DLD1 (cell line): ENCODE measurements at regions not wholly inside any gene's neighbourhood (a gene's known extent, or its start where the extent isn't known, plus 50 kb on each side); places are given as distances from the start of the nearest gene placed in this dataset.
"Not testable (repeated sequence)": the region's sequence is repeated elsewhere in the genome, so short reads cannot be mapped to it uniquely, and the experiment has no call there.

ENCODE experiments used
- in situ Hi-C: cut with HindIII; loops from 2 replicates; pipeline ENCODE4 v1.10.0; 2017; ENCODE audit warnings: low sequenced_read_pairs

DNA sequence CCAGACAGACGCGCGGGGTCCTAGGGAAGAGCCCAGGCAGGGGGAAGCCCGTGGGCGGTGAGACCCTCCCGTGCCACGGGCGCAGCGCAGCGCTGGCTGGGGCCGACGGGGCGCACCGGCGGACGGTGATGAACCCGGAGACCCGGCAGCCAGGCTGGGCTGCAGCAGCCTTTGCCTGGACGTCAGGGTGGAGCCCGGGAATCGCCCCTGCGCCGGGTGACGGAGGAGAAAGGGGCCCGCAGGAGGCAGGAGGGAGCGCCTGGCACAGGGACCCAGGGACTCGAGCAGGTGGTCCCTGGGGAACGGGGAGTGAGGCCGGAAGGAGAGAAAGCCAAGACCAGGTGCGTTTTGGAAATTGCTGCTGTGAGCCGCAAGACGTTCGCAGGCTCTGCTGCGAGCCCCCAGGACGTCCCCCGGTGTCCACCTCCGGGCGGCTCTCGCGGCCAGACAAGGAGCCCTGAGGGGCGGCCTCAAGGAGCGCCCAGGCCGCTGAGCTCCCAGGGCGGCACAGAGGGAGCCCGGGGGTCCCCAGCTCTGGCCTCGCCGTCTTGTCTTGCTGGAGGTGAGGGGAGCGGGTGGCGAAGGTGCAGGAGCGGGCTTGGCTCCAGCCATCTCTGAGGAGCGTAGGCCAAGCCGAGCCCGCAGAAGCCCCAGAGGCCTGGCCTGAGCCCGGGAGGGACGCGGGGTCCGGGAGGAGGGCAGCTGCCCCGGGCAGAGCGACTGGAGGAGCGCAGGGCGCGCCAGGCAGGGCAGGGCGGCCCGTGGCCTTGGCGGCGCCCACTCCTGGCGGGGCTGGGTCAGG, 191.2 kb upstream of the PDE10A start:
- in situ Hi-C loops: no loop called here

DNA sequence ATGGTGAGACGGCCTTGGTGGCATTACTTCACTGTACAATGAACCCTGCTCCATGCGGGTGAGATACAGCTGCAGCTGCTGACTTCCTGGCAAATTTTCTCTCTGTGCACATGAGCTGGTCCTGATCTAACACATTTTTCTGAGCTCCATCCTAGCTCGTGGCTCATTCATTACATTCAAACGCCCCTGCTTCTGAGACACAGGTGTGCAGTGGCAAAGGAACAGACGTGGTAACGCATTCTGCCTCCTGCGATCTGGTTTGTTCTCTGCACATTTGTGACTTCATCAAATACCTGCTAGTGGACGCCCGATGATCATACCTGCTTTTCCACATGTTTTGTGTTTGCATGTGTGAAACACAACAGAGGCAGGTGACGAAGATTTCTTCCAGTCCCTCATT, 189.6 kb upstream of the PDE10A start:
- in situ Hi-C loops: no loop called here

DNA sequence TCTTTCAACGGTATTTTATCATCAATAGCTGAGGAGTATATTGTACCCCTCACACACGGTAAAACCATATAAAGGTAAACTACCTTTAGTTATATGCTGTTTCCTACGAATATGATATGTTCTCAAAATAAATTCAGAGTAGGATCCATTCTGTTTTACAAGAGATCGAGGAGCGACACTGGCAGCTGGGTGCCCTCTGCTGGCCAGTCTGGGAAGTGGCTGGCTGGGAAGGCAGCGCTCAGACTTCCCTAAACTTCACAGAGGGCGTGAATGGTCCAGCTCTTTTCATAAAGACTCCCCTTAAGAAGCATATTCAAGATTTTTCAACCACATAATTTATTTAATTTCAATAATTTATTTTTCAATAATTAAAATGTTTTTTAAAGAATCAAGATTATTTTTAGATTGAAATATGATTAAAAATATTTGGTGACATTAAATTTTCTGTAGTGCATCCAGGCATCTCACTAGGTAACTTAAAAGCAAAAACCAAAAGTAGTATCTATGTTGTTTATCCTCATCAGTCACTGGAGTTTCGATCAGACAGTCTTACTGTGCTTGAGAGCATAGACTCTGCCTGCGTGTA, 187.5 kb upstream of the PDE10A start:
- in situ Hi-C loops: no loop called here

DNA sequence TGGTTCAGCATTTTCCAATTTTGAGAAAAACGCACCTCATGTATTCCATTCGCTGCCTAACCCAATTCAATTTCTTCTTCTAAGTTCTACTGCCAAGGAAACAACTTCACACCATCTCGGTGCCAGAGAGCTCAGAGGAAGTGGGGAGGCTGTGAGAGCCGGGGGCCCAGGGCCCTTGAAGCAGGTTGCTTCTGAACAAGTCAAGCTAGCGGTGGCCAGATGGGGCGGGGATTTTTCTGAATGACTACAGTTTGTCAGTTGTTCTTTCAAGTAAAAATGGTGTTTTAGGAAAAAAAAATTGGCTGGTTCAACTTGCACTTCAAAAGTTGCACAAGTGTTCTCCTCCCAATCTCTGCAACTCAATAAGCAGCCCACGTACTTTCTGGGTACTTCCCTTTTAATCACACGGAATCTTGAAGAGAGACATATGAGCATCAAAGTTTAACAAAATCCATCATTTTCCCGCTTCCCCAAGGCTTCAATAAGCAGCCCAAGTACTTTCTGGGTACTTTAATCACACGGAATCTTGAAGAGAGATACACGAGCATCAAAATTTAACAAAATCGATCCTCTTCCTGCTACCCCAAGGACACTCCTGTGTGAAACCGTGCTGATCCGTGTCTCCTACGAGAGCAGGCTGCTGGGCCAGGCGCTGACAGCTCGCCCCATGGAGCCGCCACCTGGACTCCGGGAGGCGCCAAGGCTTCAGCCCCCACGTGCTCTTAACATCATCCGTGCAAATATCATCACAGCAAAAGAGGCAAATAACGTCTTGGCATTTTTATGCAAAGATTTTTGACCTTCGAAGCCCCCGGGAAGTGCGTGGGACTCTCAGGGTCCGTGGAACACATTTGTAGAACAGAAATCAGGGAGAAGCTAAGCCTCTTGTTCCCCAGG, 186.7 kb upstream of the PDE10A start:
- in situ Hi-C loops: no loop called here

DNA sequence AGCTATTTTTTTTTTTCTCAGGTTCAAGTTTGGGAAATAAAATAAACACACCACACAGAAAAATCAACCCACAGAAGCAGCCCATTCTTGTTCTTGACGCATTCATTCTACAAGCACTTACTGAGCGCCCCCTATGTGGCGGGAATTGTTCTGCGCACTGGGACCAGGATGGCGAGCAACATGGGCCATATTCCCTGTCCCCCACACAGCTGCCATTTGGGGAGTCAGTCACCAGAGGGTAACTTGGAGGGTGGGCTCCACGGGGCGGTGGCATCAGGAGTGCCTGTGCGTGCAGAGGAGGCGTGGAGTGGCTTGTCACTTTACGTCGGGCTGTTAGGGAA, 185.0 kb upstream of the PDE10A start:
- in situ Hi-C loops: no loop called here

DNA sequence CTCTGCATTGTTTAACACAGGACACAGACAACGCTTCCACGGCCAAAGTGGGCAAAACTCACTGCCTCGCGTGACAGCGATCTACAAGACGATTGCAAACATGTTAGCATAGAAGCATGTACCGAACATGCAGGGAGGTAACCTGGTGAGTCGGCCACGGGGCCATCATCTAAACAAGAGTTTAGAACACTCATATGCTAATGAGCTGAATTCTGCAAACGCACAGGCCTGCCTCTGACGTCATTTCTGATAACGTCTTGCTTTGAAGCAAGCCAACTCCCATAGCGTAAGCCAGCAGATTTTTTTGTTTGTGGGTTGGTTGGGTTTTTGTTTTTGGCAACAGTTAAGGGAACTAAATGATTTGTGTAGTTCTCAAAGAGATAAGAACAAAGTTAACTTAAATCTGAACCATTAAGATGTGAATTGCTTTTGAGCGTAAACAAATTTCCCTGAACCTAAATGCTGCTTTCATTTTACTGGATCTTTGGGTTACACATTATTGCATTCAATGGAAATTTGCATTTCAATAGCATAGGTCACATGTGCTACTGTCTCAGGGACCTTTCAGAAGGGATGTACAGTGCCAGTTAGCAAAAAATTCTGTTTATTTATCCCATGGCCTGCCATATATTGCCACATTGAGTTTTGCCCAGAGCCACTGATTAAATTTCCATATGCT, 184.5 kb upstream of the PDE10A start:
- in situ Hi-C loops: no loop called here

DNA sequence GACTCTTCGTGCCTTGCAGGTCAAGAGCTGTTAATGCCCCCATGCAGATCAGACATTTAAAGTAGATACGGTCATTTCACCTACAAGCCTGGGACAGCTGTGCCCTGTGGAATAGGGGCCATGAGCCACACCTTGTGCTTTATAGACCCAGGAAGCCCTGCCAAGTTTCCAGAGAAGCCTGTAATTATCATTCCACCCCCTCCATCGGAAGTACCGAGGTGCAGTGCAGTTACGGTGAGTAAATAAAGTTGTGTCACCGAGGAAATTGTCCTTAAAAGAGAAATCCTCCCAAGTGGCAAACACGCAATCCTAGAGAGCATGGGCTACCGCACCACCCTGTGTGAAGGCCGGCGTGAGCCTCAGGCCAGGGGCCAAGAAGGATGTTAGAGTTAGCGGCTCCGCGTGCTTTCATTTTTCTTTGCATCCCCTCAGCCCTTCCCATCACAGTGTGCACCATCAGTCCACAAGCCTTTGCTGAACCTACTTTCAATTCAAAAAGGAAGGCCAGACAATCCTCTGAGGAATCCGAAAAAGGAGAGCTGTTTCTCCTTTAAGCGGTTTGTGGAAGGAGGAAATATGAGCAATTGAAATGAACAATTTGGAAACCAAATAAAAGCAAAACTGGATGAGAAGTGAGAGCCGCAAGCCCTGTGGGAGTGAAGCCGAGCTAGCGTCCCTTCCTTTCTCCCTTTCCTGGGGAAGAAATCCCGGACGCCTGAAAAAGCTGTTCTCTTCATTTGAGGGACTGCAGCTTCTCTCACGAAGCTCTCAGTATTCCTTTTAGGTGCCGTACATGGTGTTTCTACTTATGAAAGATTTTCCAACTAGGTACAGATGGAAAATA, 183.3 kb upstream of the PDE10A start:
- in situ Hi-C loops: no loop called here

DNA sequence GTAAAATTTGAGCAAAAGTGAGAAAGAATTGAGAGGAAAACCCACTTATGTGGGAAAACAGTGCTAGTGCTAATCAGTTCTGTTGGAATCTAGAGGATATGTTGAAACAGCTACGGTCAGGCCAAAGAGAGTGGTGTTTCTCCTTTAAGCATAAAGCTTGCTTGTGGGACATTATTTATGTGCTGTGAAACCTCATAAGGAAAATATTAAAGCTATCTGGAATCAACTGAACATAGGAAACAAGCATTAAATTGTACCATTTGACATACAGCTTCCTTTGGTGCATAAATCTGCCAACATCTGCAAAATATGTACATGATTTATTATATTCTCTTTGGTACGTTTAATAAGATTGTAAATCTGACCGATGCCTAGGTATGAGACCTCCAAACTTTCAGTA, 182.5 kb upstream of the PDE10A start:
- in situ Hi-C loops: no loop called here

DNA sequence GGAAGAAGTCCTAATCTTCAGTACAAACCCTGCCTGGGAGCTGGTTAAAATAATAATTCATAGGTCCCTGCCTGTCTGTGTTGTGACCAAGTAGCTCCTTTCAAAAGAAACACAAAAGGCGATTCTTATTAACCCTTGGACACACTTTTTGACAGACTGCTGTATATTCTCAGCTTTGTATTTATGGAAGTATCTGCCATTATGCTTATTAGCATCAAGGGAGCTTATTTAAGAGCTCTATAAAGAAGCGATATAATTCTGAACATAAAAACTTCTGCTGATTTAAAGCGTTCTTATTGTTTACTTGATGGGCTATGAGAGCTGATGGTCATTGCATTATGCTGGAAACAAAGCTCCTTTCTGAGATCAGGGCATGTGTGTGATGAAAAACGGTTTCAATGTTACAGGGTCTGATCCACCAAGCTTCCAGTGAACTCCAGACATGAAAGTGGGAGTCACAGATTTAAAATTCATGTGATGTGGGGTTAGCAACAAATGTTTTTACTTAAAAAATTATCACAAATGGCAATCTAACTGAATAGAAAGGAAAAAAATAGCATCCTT, 181.8 kb upstream of the PDE10A start:
- in situ Hi-C loops: no loop called here

DNA sequence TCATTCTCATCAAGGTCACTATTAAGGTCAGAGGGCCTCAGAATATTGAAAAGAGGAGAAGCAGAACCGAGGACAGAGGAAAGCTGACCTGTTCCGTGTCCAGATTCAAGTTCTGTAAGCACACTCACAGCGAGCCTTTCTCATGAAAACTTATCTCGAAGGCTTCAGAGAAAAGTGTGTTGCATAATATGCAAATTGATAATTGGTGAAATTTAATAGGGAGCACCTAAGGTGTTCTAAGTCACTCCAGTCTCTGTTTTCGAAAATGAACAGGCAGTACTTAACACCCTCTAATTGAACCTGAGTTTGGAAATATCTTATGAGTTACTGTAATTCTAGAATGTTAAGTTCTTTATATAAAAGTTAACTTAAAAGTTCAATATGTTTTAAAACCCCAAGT, 181.2 kb upstream of the PDE10A start:
- in situ Hi-C loops: no loop called here

DNA sequence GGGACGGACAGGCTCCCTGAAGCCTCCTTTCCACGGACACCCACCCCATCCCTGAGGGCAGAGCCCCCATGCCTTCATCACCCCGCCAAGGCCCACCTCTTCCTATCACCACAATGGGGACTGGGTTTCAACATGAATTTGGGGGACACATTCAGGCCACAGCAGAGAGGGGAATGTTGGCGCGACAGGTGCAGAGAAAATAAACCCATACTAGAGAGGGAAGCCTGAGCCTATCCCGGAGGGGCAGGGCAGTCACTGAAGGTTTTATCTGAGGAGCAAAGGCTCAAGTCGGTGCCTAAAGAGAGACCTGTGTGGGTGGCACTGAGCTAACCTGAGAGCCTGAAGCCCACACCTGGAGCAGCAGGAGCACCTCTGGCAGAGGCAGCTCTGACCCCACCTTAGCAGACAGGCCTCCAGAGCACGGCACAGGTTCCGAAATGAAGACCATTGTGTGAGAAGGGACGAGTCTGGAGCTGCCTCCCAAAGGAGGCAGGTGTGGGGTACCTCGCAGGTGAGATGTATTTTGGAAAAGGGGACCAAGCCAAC, 180.6 kb upstream of the PDE10A start:
- in situ Hi-C loops: no loop called here

DNA sequence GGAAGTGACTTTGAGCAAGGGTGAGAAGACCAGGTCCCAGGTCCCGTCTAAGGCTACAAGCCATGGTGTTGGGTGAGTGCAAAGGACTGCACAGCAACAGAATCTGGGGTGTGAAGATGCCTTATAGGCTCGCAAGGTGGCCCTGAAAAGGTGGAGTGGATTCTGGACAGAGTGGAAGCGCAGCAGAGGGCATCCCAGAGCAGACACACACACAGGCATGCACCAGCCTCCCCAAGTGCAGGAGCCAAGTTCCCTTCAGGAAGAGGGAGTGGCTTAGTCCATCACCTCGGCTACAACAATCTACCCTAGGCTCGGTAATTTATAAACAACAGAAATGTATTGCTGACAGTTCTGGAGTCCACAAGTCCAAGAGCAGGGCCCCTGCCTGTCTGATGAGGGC, 180.1 kb upstream of the PDE10A start:
- in situ Hi-C loops: no loop called here

DNA sequence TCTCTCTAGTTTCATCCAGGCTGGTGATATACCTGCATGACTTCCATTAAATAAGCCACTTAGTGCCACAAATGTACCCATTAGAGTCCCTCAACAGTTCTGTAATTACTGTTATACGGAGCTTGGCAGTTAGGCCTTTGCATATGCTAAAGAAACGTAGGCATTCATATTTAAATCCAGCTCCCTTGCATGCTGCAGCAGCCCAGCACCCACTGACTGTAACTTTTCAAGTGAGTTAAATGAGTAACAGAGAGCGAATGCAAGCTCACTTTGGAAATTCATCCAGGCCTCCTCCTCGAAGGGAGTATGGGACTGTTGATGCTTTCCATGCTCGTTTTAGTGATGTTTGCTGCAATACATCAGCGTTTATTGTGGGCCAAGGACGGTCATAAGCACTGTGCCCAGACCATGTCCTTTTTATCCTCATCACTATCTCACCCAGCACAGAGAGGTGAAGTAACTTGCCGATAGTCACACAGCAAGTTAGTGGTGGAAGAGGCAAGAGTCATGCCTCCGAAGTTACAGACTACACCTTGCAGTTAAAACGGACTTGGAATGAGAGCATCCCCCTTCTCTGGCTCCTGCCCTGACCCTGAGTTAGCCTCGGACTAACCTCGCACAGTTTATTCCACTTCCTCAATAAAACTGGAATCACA, 179.4 kb upstream of the PDE10A start:
- in situ Hi-C loops: no loop called here

DNA sequence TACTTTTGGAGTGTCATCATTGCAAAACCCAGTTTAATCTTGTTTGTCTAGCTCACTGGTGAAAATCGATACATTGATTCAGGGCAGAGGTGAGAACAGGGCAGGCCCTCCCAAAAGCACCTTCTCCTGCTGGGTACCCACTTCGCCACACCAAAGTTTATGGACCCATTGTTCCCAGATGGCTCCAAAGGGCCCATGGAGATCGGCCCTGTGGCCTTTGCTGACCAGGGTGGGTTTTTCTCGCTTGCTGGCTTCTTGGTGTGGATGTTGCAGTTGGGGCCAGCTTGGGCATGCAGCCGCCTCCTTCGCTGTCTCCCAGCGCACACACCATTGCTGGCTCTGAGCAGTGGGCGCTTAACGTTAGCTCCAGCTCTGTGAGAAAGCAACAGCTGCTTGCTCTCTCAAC, 178.1 kb upstream of the PDE10A start:
- in situ Hi-C loops: no loop called here

DNA sequence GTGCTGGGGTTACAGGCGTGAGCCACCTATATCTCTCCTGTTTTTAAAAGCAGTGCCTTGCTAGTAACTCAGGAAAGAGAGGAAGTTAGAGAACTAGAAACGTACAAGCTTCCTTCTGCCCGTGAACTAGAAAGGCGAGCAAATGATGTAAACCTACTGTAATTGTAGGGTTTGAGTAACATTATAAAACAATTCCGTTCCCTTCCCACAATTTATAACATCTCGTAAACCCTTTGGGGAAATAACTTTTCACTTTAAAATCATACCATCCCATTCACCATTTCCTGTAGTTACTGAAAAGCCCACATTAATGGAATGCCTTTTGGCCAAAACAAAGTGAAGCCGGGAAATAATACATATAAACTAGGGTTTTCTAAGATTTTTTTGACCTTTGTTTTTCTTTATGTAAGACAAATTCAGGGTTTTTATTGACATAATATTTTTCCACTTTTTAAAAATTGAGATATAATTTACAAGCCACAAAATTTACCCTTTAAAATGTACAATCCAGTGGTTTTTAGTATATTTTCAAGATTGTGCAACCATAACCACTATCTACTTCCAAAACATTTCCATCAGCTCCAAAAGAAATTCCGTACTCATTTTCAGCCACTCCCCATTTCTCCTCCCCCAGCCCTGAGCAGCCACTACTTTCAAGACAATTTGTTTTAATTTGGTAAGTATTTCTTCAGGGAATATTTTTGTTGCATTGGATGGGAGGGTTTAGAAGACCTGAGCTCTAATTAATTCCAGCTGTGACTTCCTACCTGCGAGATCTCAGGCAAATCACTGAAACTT, 175.1 kb upstream of the PDE10A start:
- in situ Hi-C loops: no loop called here

DNA sequence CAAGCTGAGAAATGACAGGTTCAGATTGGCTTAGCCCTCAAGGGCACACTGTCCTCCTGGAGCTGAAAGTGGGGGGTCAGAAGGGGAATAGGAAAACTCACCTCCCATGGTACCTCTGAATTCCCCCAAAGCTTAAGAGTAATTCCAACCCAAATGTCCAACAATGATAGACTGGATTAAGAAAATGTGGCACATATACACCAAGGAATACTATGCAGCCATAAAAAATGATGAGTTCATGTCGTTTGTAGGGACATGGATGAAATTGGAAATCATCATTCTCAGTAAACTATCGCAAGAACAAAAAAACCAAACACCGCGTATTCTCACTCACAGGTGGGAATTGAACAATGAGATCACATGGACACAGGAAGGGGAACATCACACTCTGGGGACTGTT, 173.6 kb upstream of the PDE10A start:
- in situ Hi-C loops: not testable (repeated sequence)

DNA sequence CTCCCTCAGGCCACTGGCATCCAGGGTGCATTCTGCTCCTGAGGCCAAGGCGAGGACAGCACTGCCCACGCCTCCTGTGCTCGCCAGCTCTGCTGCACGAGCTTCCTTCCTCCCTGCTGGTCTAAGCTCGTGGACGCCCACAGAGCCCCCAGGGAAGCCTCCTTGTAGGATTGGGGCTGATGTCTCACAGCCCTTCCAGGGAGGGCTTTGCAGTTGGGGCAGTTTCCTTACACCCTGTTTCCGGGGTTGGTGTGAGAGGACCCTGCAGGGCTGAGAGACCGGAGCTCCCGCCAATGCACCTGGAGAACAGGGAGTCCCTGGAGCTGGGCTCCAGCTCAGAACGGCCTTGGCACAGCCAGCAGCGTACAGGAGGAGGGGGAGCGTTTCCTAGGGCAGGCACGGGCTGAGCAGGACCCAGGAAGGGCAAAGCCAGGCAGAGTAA, 172.4 kb upstream of the PDE10A start:
- in situ Hi-C loops: no loop called here

DNA sequence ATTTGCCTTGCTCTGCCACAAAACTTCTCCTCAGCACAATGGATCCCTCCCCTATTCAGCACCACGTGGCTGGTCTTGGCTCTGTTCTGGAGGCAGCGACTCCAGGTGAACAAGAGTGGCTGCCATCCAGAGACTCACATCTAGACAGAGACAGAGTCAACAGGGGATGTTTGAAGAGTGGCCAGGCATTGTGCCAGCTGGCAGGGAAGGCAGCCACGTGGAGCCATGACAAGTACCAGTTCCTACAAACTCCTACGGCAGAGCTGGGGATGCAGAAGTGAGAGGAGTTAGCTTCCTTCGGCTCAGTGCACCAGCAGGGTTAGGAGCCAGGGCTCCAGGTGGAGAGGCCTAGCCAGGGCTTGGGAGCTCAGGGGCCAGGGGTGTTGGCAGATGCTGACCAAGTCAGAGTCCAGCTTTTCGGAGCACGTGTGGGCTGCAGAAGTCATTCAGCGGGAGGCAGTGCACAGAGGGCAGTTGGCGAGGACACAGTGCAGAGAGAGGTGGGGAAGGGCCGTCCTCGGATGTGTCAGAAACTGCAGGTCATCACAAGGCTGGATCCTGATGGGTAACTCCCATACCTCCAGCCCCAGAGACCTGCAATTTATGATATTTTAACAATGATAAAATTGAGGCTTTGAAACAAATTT, 171.7 kb upstream of the PDE10A start:
- in situ Hi-C loops: no loop called here
